ENCODE measurements at regions not wholly inside any gene's neighbourhood (a gene's known extent, or its start where the extent isn't known, plus 50 kb on each side); places are given as distances from the start of the nearest gene placed in this dataset.

DNA sequence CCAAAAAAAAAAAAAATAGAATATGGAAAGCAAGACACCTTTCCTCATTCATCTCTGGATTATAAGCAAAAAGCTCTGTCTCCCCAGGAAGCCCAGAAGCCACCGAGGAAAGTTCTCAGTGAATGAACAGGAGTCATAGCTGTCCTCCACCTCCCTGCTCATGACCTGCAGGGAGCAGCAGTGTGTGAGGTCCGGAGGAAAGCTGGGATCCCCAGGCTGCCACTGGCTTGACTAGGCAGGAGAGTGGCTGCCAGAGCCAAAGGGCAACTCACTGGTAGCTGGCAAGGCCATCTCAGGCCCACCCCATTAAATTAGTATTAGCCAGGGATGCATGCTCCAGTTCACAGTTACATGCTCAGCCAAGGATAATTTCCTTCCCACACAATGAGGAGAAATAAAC, 191.6 kb upstream of the STT3B start:
- no peak for DNase-seq (ENCODE audit: low read depth in 2 of 2)

DNA sequence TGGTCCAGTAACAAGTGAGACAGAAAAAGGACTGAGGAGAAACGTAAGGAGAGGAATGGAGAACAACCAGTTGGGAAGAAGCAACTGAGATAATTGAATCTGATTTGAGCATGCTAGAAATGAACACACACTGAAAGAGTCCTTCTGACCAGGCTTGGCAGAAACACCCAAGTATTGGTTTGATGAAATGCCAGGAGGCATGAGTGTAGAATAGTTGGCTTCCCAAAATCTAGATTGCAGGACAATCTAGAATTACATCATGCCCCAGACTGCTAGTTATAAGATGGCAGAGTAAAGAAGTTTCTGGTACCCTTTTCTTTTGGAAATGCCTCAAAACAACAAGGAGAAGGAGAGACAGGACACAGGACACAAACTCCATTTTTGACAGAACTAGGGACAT, 189.7 kb upstream of the STT3B start:
- DNase-seq (ENCODE audit: low read depth in 2 of 2), result no peak

DNA sequence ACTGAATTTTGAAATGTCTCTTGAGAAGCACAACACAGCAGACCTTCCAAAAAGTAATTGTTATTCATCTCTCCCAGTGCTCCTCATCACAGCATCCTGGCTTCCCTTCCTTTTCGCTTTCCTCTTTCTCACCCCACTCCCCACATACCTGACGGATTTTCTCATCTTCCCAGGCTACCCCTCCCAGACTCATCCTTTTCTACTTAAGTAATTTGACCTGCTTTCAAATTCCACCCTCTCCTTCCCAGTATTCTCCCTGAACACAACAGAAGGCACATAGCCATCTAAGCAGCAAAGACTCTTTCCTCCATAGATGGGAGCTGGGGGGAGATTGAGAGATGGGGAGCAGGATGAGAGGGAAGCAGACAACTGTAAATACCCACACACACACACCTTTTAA, 187.1 kb upstream of the STT3B start:
- DNase-seq (ENCODE audit: low read depth in 2 of 2), result no peak

DNA sequence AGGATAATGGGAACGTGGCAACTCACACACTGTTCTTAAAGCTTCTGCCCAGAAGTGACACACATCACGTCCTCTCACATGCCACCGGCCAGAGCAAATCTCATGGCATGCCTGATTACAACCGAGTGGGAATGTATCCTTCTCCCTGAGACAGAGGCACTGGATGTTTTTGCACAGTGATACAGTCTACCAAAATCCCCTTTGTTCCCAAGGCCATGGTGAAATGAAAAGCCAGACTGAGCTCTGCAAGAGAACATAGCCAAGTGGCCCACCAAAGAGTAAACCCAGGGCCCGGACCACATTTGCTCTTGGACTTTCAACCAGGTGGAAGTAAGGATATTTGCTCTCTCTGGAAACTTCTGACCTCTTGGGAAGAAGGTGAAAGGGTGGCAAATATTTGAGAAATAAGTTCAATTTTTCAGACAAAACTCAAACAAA, 186.2 kb upstream of the STT3B start:
- DNase-seq (ENCODE audit: low read depth in 2 of 2), result no peak

DNA sequence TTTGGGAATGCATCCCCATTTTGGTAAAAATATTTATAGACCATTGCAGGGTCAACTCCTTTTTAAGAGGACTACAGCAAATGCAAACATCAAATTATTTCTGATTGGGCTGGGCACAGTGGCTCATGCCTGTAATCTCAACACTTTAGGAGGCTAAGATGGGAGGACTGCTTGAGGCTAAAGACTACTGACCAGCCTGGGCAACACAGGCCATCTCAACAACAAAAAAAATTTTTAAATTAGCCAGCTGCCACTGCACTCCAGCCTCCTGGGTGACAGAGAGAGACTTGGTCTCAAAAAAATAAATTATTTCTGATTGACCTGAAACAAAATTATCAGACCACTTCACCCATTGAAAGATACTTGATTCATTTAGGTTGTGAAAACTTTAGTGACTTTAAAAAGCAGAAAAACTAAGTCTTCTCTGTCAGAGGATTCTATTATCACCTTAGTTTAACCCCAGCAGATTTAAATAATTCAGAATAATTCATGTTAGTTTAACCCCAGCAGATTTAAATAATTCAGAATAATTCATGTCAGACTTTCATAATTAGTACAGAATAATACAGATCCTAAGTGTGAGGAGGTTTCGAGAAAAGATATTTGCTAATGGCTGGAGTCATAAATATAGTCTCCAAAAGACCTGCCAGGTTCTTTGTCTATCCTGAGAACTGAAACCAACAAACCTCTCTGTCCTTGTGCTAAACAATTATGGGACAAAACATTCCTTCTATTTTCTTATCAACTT, 183.6 kb upstream of the STT3B start:
- no peak for DNase-seq (ENCODE audit: low read depth in 2 of 2)

DNA sequence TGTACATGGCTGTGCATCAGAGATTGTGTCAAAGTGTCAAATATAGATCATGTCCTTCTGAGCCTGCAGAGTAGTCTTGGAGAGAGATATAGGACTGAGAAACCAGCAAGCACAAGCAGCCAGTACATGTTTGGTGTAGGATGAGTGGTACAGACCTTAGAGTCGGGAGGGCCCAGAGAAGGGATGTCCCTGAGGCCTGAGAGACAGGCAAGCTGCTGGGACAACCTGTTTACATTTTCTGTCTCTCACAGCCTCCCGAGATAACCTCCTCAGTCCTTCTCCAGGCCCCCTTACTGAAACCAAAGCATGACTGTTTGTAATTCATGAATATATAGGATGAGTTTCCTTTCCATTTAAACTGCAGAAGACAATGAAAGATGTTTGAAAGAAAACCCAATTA, 182.4 kb upstream of the STT3B start:
- no peak for DNase-seq (ENCODE audit: low read depth in 2 of 2)

DNA sequence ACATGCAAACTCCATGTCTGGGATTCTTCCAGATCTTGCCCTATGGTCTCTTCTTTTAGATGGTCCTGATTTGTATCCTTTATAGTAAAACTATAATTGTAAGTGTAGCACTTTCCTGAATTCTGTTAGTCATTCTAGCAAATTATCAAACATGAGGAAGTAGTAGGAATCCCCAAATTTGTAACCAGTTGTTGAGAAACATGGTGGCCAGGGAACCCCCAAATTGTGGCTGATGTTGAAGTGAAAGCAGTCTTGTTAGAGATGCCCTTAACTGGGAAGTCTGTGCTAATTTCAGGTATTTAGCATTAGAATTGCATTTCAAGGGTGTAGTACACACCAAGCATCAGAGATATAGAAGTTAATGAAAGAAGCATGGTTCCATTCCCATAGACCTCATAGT, 180.4 kb upstream of the STT3B start:
- DNase-seq (ENCODE audit: low read depth in 2 of 2), result no peak

DNA sequence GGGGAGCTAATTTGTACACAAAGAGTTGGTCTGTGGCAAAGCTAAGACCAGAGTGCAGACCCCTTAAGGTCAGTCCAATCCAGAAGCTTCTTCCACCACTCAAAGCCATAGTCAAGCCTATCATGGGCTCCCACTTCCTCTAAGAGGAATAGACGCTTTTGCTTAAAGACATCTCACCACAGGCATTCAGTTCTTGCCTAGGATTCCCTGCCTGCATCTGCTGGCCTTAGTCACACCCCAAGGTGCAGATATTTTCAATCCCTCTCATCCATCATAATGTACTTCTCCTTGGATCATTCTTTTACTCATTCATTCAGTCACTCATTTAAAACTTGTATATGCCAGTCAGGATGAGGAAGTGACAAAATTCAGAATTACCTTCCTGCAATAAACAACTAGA, 179.6 kb upstream of the STT3B start:
- DNase-seq (ENCODE audit: low read depth in 2 of 2), result no peak

DNA sequence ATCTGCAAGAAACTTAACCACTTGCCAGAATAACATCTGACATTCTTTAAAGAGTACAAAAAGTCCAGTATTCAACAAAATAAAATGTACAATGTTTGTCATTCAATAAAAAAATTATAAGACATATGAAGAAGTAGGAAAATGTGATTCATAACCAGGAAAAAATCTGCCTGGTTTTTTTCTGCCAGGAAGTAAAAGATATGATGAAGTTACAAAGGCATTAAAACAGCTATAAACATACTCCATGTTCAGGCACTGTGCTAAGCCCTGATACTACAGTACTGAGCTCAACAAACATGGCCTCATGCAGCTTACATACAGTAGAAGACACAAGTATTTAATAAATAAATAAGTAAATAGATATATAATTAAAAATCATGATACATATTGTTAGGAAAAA, 178.4 kb upstream of the STT3B start:
- DNase-seq (ENCODE audit: low read depth in 2 of 2), result no peak

DNA sequence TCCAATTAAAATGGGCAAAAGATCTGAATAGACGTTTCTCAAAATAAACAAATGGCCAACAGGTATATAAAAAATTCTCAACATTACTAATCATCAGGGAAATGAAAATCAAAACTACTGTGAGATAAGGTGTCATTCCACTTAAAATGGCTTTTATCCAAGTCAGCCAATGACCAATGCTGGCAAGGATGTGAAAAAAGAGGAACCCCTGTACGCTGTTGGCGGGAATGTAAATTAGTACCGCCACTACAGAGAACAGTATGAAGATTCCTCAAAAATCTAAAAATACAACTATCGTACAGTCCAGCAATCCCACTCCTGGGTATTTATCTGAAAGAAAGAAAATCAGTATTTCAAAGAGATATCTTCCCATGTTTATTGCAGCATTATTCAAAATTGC, 176.9 kb upstream of the STT3B start:
- no peak for DNase-seq (ENCODE audit: low read depth in 2 of 2)

DNA sequence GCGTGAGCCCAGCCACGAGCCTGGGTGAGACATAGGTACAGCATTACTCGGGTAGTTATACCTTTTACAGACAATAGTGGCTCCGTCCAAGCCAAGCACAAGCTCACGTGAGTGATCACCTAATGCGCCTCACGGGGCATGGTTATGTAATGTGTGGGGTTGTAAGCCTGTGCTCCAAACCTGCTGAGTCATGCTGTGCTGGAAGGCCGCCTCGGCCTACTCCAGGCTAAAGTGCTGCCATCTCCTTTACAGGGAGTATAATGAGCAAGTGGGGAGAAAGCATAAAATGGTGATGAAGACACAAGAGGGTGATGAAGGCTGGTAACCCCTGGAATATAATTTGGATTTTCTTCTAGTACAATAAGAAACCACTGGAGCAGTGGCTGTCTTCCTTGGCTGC, 175.8 kb upstream of the STT3B start:
- no peak for DNase-seq (ENCODE audit: low read depth in 2 of 2)

DNA sequence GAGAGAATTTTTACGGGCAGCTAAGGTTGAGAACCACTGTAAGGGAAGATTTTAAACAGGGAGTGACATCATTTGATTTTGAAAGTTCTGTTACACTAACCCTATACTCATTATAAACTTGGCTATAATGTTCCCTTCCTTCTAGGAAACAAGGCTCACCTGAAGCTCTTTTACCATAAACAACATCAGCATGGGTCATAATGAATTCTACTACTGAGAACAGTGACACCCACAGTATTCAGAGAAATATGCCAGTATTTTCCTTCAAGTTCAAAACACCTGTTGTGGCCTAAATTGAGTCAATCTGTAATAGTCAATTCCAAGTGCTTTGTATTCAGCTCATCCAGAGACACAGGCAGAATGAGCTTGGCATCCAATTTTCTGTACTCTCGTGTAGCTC, 175.3 kb upstream of the STT3B start:
- no peak for DNase-seq (ENCODE audit: low read depth in 2 of 2)

DNA sequence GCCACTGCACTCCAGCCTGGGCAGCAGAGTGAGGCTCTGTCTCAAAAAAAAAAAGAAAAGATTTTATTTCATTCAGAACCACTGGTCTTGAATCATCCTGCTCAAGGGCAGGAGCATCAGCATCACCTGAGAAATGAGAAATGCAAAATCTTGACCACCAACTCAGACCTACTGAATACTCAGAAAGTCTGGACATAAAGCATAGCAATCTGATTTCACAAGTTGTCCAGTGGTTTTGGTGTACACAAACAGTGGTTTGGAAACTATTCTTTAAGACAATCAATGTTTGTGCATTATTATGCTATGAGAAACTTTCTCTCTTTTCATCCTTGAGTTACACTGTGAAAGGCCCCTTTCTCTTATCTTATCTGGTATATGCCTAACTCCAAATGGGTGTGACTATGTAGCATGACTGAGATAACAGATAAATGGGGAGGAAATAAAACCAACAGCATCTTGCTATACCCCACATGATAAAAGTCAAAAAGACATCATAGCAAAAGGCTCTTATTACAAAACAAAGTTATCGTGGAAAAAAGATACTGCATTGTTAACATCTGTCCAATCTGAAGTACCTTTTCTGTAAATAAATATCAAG, 174.2 kb upstream of the STT3B start:
- DNase-seq (ENCODE audit: low read depth in 2 of 2), result no peak

DNA sequence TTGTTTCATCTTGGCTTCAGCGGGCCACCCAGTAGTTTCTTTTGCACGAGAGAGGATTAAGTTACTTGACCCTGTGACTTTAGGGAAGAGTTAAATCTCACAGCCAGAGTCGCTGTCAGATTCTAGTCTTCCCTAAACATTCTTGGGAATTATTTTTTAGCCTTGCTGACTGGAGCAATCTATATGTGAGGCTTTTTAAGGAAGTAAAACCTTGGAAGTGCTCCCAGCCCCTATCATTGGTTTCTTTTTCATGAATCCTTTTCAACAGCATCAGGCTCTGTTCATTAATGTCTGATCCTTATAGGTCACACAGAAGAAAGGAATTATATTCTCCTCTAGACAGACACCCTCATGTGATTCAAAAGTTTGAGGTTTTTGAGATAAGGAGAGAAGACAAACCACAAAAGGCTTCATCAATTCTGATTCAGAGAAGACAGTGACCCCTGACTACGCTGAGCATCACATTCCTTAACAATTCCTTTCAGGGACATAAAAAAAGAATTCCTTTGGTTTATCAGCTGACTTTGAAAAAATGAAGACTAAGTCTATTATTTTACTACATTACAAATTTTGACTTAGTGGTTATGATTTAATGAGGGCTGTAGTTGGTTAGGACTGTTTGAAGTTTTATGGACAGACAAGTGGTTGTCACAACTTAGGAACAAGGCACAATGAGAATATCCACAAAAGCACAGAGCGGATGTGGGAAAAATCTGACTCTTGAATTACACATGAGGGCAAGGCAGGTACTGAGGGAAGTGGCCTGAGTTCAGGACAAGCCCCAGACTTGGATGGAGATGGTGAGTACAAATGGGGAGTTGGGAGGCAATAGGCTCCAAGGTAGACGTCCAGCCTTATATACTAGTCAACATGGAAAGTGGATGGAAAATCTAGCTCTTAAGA, 171.1 kb upstream of the STT3B start:
- DNase-seq (ENCODE audit: low read depth in 2 of 2), result peak; percentile 88 to 90

DNA sequence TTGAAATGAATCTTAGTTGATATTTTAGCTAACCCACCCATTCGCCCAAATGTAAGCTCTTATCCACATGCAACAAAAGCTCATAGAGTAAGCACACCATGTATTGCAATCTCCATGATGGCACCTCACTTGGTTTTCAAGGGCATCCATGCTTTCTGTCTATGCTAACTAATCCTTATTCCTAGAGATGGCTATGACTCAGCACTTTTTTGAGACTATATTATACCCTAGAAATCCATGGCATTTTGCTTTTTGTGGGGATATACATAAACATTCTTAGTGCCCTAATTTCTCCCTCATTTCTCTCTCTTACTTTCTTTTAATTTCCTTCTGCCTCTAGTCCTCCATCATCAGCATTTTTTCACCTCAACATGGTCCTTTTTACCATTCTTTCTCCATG, 168.5 kb upstream of the STT3B start:
- no peak for DNase-seq (ENCODE audit: low read depth in 2 of 2)

DNA sequence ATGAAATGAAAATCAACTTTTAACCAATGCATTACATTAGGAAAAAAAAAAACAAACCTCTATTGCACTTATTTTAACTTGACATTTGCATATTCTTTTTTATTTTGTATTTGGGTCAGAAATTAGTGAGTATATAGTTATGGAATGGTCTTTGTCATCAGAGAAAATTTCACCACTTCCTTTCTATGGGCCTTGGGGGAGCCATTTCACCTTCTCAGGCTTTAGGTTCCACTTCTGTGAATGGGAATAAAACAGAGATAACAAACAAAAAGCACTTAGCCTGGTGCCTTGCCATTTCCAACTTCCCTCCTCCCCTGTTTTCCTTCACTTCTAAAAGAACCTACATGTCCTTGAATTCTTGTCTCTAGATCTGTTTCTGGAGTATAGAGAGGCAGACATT, 168.0 kb upstream of the STT3B start:
- peak; percentile 36 to 39 for DNase-seq (ENCODE audit: low read depth in 2 of 2)

DNA sequence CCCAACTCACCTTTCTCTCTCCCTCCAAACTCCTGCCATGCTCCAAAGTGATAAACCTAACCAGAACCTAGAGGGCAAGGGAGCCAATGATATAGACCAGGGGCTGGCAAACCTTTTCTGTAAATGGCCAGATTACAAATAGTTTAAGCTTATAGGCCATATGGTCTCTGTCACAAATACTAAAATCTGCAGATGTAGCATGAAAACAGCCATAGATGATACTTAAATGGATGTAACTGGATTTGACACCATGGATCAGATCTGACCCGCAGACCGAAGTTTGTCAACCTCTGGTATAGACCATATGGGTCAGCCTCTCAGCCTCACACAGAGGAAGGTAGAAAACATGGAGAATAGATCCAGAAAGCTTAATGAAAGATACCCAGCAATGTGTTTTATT, 165.2 kb upstream of the STT3B start:
- DNase-seq (ENCODE audit: low read depth in 2 of 2), result no peak

DNA sequence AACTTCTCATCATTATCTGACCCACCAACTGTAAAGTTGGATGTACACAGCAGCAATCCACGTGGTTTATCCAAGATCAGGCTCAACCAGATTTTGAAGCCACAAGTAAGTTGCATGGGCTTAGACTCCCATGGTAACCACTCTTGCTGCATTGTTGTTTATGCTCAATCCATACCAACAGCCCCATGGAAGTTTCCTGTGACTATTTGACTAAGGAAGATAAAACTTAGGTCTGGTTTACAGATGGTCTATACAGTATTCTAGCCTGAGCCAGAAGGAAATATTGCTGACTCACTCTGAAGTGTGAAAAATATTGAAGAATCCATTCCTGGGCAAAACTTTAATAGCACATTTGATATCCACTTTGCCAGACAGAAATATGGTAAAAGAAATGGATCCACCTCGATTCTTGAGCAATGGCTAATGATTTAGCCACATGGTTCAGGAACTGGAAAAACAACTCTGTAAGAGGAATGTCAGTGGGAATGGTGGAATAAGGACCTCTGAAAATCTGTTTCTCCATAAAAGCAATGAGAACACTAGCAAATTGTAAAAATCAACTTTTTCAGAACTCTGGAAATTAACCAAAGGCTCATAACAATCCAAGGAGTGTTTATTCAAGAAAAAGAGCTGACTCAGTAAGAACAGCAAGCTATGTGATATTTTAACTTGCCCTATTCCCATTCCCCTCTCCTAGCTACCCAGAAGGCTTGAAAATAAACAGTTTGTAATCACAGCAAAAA, 162.9 kb upstream of the STT3B start:
- peak; percentile 19 to 27 for DNase-seq (ENCODE audit: low read depth in 2 of 2)

DNA sequence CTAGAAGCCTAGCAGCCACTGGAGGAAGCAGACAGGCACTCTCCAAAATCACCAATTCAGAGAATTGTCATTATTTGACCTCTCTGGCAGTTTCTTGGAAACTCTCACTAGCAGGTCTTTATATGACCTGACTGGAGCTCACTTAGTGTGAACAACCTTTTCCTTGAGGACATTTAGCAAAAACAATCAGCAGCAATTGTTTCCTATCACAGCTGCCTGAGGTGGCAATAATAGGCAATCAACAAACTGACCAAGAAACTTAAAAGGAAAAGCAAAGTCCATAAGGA, 162.4 kb upstream of the STT3B start:
- no peak for DNase-seq (ENCODE audit: low read depth in 2 of 2)

DNA sequence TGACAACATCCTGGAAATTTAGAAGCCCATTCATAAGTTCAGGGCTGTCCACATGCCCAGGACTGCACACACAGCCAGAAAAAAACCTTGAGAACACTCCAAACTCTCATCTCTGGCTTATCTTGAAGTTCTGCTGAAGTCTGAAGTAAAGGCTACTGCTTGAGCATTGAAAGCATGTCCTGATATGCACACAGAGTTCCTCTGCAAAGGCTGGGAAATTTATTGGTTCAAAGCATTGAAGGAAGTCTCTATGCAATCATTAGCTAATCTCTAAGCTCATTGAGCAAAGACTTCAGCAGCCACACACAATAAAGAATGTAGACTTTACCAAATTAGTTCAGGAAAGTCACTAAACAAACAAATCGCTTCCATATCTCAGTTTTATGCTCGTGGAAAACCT, 162.0 kb upstream of the STT3B start:
- DNase-seq (ENCODE audit: low read depth in 2 of 2), result no peak

DNA sequence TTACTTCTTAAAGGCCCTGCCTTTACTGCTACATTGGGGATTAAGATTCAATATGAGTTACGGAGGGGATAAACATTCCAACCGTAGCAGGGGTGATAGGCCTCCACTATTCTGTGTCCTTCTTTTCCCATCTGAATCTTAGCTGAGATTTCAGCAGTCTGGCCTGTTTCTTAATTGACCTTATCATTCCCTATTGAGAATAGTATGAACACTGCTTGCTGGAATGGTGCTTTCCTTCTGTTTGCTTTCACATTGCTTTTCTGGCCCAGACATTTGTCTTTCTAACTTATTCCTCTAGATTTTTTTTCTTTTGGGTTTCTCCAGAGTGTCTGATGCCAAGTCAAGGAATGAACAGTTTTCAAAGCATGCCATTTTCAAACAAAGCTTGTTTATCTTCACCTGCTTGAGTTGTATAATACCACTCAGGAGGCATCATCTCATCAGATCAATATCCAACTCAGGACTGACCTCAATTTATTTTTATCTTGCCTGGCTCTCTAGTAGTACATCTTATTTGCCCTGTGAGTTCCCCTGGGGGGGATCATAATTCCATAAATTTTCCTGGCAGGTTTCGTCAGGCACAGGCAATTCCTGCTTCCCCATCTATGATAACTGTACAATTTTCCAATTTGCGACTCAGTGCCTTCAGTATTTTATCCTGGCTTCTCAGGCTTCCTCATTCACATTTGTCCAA, 161.1 kb upstream of the STT3B start:
- no peak for DNase-seq (ENCODE audit: low read depth in 2 of 2)

DNA sequence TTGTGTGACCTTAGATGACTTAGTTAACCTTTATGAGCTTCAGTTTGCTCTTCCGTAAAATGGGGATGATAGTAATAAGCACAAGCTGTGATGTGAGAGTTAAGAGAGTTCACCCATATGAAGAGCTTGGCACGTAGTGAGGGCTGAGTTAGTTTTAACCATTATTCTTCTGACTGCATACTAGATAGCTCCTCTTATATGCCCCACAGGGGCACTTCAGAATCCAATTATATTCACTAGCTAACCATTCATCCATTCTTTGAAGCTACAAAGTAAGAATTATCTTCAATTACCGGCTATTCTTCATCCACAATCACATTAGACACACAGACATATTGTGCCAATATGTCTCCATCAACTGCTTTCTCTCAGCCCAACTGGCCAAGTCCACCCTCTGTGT, 159.0 kb upstream of the STT3B start:
- DNase-seq (ENCODE audit: low read depth in 2 of 2), result no peak

Data from fibroblast of skin of left quadriceps (primary cell).